ENCODE measurements at regions not wholly inside any gene's neighbourhood (a gene's known extent, or its start where the extent isn't known, plus 50 kb on each side); places are given as distances from the start of the nearest gene placed in this dataset.

GRCh38 chr6:56350628-56351260, 103.4 kb upstream of the COL21A1 start:
- H3K27ac ChIP-seq (ENCODE audit: low read length): no peak overlapping the region
- no peak overlapping the region for H2AFZ ChIP-seq (ENCODE audit: low read depth, low read length)
- H3K79me2 ChIP-seq (ENCODE audit: insufficient read depth, low read length): no peaks in the 10 kb centered on the region
- no peaks in the 10 kb centered on the region for H3K27me3 ChIP-seq (ENCODE audit: insufficient read depth, low read length, poor library complexity)
- ATAC-seq (ENCODE audit: insufficient read depth, low read depth) (no peak), DNase-seq (no peak)
- no peaks in the 10 kb centered on the region for H3K9me3 ChIP-seq (ENCODE audit: insufficient read depth, low read length, severe bottlenecking)
- H3K4me3 ChIP-seq (ENCODE audit: low read depth in 1 of 2, low read length in 2 of 2): no peak overlapping the region
- H3K4me2 ChIP-seq (ENCODE audit: insufficient read depth, low read length): no peak overlapping the region
- H3K4me1 ChIP-seq (ENCODE audit: insufficient read depth, low read length): no peaks in the 10 kb centered on the region
- no peaks in the 10 kb centered on the region for H4K20me1 ChIP-seq (ENCODE audit: insufficient read depth, low read length)
- TF ChIP-seq, protein P1, sequence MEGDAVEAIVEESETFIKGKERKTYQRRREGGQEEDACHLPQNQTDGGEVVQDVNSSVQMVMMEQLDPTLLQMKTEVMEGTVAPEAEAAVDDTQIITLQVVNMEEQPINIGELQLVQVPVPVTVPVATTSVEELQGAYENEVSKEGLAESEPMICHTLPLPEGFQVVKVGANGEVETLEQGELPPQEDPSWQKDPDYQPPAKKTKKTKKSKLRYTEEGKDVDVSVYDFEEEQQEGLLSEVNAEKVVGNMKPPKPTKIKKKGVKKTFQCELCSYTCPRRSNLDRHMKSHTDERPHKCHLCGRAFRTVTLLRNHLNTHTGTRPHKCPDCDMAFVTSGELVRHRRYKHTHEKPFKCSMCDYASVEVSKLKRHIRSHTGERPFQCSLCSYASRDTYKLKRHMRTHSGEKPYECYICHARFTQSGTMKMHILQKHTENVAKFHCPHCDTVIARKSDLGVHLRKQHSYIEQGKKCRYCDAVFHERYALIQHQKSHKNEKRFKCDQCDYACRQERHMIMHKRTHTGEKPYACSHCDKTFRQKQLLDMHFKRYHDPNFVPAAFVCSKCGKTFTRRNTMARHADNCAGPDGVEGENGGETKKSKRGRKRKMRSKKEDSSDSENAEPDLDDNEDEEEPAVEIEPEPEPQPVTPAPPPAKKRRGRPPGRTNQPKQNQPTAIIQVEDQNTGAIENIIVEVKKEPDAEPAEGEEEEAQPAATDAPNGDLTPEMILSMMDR (IDR thresholded peaks at IDR 0.05; ENCODE audit: borderline replicate concordance, extremely low read depth, low read length, poor library complexity, severe bottlenecking): no peak
- no peak for TF ChIP-seq EZH2 (IDR thresholded peaks at IDR 0.05; ENCODE audit: borderline replicate concordance, low read depth, low read length, severe bottlenecking)
- H3K36me3 ChIP-seq (ENCODE audit: insufficient read depth, low read length): no peaks in the 10 kb centered on the region
- H3K9ac ChIP-seq (ENCODE audit: low read depth, low read length): no peak overlapping the region

DNA sequence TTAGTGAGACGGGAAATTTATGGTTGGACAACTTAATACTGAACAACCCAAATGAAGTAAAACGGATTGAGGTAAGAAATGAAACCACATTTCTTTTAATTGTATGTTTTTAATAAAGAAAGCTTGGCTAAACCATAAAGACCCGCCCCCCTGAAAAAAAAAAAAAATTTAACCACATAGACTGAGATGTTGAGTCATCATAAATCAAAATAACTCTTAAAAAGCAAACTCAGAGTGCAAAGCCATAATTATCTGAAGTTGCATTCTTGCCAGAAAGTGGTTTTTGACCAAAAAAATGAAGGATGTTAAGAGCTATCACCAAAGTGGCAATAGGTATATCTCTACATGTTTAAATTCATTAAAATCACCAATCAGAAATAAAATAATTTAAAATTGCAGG, 101.8 kb upstream of the COL21A1 start:
- H3K79me2 ChIP-seq (ENCODE audit: insufficient read depth, low read length): no peaks in the 10 kb centered on the region
- H3K4me2 ChIP-seq (ENCODE audit: insufficient read depth, low read length): no peak overlapping the region
- H3K27ac ChIP-seq (ENCODE audit: low read length): no peak overlapping the region
- no peak for ATAC-seq (ENCODE audit: insufficient read depth, low read depth)
- H3K9ac ChIP-seq (ENCODE audit: low read depth, low read length): no peak overlapping the region
- no peak overlapping the region for H2AFZ ChIP-seq (ENCODE audit: low read depth, low read length)
- no peak overlapping the region for H3K4me3 ChIP-seq (ENCODE audit: low read depth in 1 of 2, low read length in 2 of 2)
- no peak for DNase-seq
- TF ChIP-seq, protein P1 (IDR thresholded peaks at IDR 0.05; ENCODE audit: borderline replicate concordance, extremely low read depth, low read length, poor library complexity, severe bottlenecking): no peak
- TF ChIP-seq EZH2 (IDR thresholded peaks at IDR 0.05; ENCODE audit: borderline replicate concordance, low read depth, low read length, severe bottlenecking): no peak
- H3K27me3 ChIP-seq (ENCODE audit: insufficient read depth, low read length, poor library complexity): no peaks in the 10 kb centered on the region
- no peaks in the 10 kb centered on the region for H3K9me3 ChIP-seq (ENCODE audit: insufficient read depth, low read length, severe bottlenecking)
- no peaks in the 10 kb centered on the region for H3K36me3 ChIP-seq (ENCODE audit: insufficient read depth, low read length)
- no peaks in the 10 kb centered on the region for H3K4me1 ChIP-seq (ENCODE audit: insufficient read depth, low read length)
- no peaks in the 10 kb centered on the region for H4K20me1 ChIP-seq (ENCODE audit: insufficient read depth, low read length)

- TF ChIP-seq, protein P1 (IDR thresholded peaks at IDR 0.05; ENCODE audit: borderline replicate concordance, extremely low read depth, low read length, poor library complexity, severe bottlenecking): no peak
- TF ChIP-seq EZH2 (IDR thresholded peaks at IDR 0.05; ENCODE audit: borderline replicate concordance, low read depth, low read length, severe bottlenecking): no peak
- Histone ChIP-seq H3K4me2 (ENCODE audit: insufficient read depth, low read length) (no peak overlapping the region), H3K27ac (ENCODE audit: low read length) (no peak overlapping the region), H4K20me1 (ENCODE audit: insufficient read depth, low read length) (no peaks in the 10 kb centered on the region), H3K4me1 (ENCODE audit: insufficient read depth, low read length) (no peaks in the 10 kb centered on the region), H3K36me3 (ENCODE audit: insufficient read depth, low read length) (no peaks in the 10 kb centered on the region), H3K27me3 (ENCODE audit: insufficient read depth, low read length, poor library complexity) (no peaks in the 10 kb centered on the region), H2AFZ (ENCODE audit: low read depth, low read length) (no peak overlapping the region), H3K9me3 (ENCODE audit: insufficient read depth, low read length, severe bottlenecking) (no peaks in the 10 kb centered on the region), H3K4me3 (ENCODE audit: low read depth in 1 of 2, low read length in 2 of 2) (no peak overlapping the region), H3K9ac (ENCODE audit: low read depth, low read length) (no peak overlapping the region), H3K79me2 (ENCODE audit: insufficient read depth, low read length) (no peaks in the 10 kb centered on the region)
- ATAC-seq (ENCODE audit: insufficient read depth, low read depth): no peak
- no peak for DNase-seq
Measured at GRCh38 chr6:56348578-56348977, 101.2 kb upstream of the COL21A1 start.
